ENCODE measurements at regions not wholly inside any gene's neighbourhood (a gene's known extent, or its start where the extent isn't known, plus 50 kb on each side); places are given as distances from the start of the nearest gene placed in this dataset.
A peak's percentile ranks its signal among the peaks of the same experiment; 100 is the strongest.

GRCh38 chr9:85425153-85425611 lies 316.6 kb downstream of the AGTPBP1 start:
- TF ChIP-seq, protein P1, sequence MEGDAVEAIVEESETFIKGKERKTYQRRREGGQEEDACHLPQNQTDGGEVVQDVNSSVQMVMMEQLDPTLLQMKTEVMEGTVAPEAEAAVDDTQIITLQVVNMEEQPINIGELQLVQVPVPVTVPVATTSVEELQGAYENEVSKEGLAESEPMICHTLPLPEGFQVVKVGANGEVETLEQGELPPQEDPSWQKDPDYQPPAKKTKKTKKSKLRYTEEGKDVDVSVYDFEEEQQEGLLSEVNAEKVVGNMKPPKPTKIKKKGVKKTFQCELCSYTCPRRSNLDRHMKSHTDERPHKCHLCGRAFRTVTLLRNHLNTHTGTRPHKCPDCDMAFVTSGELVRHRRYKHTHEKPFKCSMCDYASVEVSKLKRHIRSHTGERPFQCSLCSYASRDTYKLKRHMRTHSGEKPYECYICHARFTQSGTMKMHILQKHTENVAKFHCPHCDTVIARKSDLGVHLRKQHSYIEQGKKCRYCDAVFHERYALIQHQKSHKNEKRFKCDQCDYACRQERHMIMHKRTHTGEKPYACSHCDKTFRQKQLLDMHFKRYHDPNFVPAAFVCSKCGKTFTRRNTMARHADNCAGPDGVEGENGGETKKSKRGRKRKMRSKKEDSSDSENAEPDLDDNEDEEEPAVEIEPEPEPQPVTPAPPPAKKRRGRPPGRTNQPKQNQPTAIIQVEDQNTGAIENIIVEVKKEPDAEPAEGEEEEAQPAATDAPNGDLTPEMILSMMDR (IDR thresholded peaks at IDR 0.05; ENCODE audit: insufficient read depth, low read length, poor library complexity, severe bottlenecking), result peak; percentile 61
- TF ChIP-seq EZH2phosphoT487 (conservative IDR thresholded peaks at IDR 0.05; ENCODE audit: low read length), result no peak
